GM20000 (cell line): ENCODE measurements at regions not wholly inside any gene's neighbourhood (a gene's known extent, or its start where the extent isn't known, plus 50 kb on each side); places are given as distances from the start of the nearest gene placed in this dataset.
"Not testable (repeated sequence)": the region's sequence is repeated elsewhere in the genome, so short reads cannot be mapped to it uniquely, and the experiment has no call there.

Experiments used
- DNase-seq: peaks from one replicate; pipeline ENCODE4 v3.0.0; 2012; ENCODE audit warnings: low spot score
- CTCF ChIP-seq: IDR thresholded peaks from 2 replicates; pipeline ENCODE4 v1.5.1; 2012; ENCODE audit warnings: mild to moderate bottlenecking, control low read depth; ENCODE audit errors: extremely low read depth, missing control alignments

GRCh38 chr12:46549527-46550265 is 177.1 kb upstream of the SLC38A2 start:
- DNase-seq, result no peak

GRCh38 chr12:46548605-46549071 is 176.1 kb upstream of the SLC38A2 start:
- no peak for DNase-seq
- TF ChIP-seq CTCF, result no peak

More at GRCh38 chr12:46549527-46550265, 177.1 kb upstream of the SLC38A2 start:
- TF ChIP-seq CTCF, result no peak

GRCh38 chr12:46547421-46548354 is 175.1 kb upstream of the SLC38A2 start:
- no peak for TF ChIP-seq CTCF
- DNase-seq, result no peak

GRCh38 chr12:46546634-46547273 is 174.2 kb upstream of the SLC38A2 start:
- no peak for TF ChIP-seq CTCF
- peak; percentile 66 for DNase-seq

GRCh38 chr12:46543378-46543795 is 170.8 kb upstream of the SLC38A2 start:
- DNase-seq, result not testable (repeated sequence)

- DNase-seq, result no peak
- no peak for TF ChIP-seq CTCF
Observed at GRCh38 chr12:46538976-46539375, 166.4 kb upstream of the SLC38A2 start.

- no peak for TF ChIP-seq CTCF
- no peak for DNase-seq
Observed at GRCh38 chr12:46537387-46537955, 164.9 kb upstream of the SLC38A2 start.

- not testable (repeated sequence) for DNase-seq
Observed at GRCh38 chr12:46536316-46536715, 163.7 kb upstream of the SLC38A2 start.
